GM21526 (cell line): ENCODE measurements at regions not wholly inside any gene's neighbourhood (a gene's known extent, or its start where the extent isn't known, plus 50 kb on each side); places are given as distances from the start of the nearest gene placed in this dataset.

Experiments
- ATAC-seq: cut with Tn5 transposase; IDR thresholded peaks from one replicate; pipeline ENCODE4 v1.9.1; 2021; ENCODE audit warnings: moderate library complexity; ENCODE audit not compliant: unreplicated experiment, low FRiP score

DNA sequence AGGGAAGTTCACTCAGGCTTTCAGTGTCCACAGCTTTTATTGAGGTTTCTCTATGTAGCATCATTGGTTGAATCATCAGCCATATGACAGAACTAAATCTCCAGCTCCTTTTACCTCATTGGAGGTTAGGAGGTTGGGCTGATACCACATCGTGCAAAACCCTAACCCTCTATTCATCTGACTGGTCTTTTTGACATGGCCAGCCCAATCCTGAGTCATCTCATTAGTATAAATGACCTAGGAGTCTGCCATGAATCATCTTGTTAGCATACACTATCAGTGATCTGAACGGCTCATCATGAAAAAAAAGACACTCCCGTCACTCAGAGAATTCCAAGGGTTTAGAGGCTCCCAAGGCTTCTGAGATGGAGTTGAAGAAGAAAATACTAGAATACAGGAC lies 669.8 kb upstream of the POT1 start:
- no peak for ATAC-seq

DNA sequence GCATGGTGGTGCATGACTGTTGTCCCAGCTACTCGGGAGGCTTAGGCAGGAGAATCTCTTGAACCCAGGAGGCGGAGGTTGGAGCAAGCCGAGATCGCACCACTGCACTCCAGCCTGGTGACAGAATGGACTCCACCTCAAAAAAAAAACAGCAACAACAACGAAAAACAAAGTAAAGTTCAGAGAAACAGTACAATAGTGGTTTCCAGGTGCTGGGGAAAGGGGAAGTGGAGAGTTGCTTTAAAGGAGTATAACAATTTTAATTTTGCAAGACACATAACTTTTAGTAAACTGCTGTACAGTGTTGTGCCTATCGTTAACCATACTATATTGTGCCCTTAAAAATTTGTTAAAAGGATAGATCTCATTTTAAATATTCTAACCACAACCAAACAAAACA lies 662.7 kb upstream of the POT1 start:
- ATAC-seq: no peak

DNA sequence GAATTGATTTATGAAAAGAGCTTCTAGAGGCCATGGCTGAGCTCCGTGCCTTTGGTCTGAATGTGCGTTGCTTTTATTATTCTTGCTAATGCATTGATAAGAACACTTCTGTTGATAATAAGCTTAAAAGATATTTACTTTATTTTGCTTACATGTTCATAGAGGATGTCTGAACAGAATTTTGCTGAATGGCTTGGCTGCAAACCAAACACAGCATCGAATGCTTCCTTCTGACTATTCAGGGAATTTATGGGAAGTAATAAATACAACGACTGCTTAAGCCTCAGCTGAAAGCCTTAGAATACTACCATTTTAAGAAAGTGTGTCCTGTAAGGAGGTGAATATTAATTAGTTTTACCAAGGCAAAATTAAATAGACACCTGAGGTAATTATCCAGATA lies 643.5 kb upstream of the POT1 start:
- ATAC-seq: no peak

DNA sequence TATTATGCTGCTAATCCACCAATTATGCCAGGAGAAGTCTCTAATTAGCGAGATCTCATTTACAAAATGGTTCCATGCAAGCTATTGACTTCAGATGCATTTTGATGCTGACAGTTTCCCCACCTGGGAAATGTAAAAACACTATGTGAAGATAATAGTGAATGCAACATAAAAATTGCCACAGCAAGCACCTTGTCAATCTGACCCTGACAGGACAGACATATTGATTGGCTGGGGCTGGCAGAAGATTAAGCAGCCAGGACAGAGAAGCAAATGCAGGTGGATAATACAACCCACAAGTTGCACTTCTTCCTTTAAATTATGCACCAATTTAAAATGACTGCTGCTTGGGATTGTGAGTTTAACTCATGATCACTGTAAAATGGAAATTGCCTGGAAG lies 642.8 kb upstream of the POT1 start:
- ATAC-seq: no peak

DNA sequence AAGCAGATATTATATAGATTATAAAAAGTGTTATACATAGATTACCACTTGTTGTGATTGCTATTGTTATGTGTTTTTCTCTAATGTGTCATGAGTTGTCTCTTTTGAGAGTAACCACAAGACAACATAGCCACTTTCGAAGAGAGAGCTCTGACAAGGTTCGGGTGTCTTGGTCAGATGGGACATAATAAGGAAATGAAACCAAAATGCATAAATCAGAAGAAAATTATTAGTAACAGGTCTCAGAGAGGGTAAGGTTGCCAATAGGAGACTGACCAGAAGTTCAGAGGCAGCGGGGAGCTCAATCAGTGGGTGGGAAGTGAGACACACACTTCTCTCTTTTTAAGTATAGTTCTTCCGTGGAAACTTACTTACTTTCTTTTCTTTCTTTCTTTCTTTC lies 639.2 kb upstream of the POT1 start:
- peak; percentile 99 for ATAC-seq

DNA sequence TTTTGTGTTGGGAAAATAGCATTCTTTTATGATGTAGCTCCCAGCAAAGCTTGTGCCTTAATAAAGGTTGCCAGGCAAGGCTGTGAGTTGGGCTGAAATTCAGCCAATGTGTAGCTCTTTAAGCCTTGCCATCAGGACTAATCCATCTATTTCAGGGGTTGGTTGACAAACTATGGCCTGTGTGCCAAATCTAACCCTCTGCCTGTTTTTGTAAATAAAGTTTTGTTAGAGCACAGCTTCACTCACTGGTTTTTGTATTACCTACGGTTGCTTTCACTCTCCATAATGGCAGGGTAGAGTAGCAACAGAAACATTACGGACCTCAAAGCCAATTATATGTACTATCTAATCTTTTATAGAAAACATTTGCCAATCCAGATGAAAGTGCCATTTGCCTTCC lies 638.1 kb upstream of the POT1 start:
- ATAC-seq: no peak

DNA sequence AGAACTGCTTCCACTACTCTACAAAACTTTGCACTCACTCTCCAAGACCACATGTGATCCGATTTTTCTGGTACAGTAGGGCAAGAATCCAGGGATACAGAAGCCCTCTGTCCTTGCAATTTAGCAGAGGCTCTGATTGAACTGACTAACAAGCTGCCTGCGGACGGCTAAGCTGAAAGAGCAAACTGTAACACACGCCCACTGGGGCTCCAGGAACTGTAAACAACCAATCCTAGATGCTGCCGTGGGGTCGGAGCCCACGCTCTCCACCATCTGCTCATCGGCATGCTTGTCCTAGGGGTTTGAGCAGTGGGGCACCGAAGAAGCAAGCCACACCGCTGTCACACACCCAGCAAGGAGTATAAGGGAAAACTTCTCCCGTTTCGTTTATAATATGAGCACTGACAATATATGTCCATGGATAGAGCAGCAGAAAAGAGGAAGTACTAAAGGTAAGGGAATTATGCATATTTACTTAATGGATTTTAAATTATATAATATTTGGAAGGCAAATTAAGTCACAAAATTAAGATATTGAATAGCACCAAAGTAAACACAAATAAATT lies 634.4 kb upstream of the POT1 start:
- no peak for ATAC-seq

DNA sequence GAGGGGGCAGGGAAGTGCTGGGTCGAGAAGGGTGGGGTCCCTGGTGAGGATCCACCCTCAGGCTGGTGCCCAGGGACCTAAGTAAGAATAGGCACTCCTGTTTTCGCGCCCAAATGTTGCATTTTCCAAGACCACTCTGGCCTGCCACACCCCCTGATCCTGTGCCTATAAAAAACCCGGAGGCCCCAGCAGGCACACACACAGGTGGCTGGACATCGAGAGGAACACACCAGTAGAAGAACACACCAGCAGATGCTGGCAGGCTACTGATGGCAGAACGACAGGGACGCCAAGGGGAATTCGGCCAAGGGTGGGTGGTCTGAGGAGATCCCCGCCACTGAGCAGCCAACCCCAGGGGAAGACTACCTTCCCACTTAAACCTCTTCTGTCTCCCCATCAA lies 633.9 kb upstream of the POT1 start:
- no peak for ATAC-seq

DNA sequence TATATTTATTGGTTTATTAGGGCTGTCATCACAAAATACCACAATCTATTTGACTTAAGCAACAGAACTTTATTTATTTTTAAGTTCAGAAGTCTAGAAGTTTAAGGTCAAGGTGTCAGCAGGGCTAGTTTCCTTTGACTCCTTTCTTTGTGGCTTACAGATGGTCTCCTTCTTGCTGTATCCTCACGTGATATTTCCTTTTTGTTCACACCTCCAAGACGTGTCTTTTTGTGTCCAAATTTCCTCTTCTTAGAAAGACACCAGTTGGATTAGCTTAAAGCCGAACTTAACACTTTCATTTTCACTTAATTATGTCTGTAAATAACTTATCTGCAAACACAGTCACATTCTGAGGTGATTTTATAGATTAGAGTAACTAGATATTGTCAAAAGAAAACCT lies 631.4 kb upstream of the POT1 start:
- no peak for ATAC-seq

DNA sequence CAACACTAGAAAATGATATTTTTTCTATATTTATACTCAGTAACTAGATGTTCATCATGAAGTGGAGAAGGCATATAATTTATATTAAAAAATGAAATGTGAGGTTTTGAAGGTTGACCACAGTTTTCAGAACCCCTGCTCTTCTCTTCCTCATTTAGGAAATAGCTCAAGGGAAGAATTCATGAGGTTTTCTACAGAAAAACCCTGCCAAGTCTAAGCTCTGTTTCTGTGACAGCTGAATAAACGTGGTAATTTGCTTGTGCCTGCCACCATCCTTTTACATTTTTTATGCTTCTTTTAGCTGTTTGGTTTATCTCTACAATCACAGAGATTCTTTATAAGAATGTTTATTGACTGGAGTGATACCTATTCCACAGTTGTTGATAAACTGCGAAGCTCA lies 630.3 kb upstream of the POT1 start:
- ATAC-seq: no peak

DNA sequence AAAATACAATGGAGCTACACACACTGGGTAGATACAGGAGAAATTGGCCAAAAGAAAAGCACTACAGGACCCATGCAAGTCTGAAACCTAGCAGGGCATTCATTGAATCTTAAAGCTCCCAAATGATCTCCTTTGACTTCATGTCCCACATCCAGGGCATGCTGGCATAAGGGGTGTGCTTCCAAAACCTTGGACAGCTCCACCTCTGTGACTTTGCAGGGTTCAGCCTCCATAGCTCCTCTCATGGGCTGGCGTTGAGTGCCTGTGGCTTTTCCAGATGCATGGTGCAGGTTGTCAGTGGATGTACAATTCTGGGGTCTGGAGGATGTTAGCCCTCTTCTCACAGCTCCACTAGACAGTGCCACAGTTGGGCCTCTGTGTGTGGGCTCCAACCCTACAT lies 626.3 kb upstream of the POT1 start:
- no peak for ATAC-seq

DNA sequence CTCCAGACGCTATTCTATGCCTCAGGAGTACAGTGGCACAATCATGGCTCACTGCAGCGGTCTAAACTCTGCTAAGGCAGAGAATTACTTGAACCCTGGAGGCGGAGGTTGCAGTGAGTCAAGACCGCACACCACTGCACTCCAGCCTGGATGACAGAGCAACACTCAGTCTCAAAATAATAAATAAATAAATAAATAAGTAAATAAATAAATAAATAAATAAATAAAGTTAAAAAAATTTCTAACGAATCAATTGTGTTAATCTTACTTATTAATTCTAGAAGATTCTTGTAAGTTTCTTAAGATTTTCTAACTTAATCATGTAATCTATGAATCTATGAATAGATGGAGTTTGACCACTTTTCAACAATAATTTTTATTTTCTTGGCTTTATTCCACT lies 621.4 kb upstream of the POT1 start:
- ATAC-seq: no peak

DNA sequence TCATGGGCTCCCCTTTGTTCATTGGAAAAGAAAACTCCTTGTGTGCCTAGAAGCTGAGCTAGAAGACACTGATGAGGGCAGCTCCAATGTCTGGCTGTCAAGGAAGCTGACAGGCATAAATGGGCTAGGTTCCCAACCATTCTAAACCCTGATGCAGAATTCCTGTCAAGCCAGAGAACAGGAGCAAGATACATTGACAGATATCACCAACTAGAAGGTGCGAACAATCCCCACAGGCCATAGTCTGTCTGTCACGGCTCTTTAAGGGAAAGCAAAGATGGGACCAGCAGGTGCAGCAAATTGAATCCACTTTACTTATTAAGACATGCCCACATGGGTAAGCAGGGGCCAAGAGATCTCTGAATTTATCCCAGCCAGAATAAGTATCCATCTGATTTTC lies 617.9 kb upstream of the POT1 start:
- ATAC-seq: no peak

DNA sequence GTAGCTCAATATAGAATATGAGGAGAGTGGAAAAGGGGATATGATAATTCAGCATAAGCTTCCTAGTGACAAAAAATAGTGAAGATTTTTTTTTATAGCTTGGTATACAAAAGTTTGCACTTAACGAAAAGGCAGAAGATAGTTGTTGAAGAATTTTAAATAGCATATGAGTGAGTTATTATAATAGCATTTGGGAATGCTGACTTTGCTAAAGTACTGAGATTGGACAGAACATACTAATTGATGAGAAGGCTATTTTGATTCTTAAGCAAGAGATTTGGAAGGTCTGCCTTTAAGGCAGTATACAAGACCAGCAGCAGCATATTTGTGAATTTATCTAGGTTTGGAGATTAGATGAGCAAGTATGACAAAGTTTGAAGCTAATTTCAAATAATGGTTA lies 600.9 kb upstream of the POT1 start:
- ATAC-seq: no peak

DNA sequence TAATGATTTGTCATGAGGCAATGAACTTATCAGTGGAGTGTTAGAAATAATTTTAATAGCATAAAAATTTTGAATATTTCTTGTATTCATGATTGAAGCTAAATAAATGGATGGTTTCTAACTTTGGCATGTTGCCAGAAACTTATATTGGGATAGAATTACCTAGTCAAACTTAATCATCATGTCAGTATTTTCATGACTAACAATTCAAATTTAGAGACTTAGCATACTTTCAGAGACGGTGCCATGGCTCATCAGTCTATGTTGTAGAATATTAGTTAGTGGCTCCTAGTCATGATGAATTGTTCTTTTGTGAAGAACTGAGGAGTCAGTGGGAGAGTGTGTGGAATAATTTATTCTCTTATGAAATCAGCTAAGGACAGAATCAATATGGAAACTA lies 599.6 kb upstream of the POT1 start:
- no peak for ATAC-seq

DNA sequence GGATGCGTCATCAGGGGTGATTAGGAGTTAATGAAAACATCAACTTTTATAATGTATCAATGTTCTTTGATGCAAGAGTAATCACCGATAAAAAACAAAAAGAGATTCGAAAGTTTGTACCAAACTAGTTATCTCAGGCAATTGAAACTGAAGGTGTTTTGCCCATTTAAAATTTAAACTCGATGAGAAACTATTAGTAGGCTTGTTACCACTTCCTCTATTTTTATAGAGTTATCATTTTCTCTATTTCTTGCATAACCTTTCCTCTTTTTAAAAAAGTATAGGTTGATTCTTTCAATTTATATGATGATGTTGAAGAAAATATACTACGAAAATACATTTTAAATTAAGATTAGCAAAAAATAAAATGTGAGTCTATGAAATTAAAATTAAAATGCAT lies 597.3 kb upstream of the POT1 start:
- ATAC-seq: no peak

DNA sequence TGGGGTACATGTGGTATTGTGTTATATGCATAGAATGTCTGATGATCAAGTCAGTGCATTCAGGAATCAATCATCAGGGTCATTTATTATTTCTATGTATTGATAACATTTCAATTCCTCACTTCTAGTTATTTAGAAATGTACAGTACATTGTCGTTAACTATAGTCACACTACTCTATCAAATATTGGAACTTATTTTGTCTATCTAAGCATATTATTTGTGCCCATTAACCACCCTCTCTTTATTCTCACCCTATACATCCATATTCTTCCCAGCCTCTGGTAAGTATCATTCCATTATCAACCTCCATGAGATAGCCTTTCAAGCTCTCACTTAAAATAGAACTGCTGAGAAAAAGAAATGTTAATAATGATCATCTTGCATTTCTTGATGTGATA lies 596.5 kb upstream of the POT1 start:
- no peak for ATAC-seq

DNA sequence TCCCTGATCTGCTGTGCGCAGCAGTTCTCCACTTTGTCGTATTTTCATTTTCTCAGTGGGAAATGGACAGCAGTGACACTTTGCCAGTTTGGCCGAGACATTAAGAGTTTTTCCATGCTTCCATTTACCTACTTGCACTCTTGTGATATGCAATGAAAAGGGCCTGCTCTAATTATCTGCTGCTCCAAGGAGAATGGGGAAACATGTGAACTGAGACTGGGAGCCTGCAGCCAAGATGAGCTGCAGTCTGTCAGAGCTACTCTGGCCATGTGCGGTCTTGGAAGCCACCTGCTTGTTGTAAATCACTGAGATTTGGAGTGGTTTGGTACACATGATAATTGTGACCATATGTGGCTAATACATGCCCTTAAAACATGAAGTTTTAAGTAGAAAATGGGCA lies 586.6 kb upstream of the POT1 start:
- ATAC-seq: no peak

DNA sequence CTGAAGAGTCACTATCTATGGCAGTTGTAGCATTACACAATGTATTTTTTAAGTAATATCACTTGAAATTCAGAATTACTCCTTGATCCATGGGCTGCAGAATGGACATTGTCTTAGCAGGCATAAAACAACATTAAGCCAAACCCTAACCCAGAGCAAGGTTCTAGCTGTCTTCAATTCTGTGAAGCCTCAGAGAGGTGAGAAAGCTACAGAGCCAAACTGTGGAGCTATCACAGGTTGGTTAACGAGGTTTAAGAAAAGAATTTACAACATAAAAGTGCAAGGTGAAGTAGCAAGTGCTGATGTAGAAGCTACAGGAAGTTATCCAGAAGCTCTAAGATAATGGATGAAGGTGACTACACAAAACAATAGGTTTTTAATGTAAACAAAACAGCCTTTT lies 582.7 kb upstream of the POT1 start:
- ATAC-seq: no peak

DNA sequence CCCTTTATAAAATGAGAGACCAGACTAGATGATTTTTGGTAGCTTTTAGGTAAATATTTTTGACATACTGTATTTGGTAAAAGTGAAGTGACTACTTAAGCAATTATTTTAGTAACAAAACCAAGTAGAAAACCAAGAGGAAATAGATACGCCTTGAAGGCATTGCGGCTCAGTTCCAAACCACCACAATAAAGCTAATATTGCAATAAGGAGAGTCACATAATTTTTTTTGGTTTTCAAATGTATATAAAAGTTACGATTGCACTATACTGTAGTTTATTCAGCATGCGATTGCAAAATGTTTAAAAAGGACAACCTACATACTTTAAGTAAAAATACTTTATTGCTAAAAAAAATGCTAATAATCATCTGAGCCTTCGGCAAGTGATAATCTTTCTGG lies 581.7 kb upstream of the POT1 start:
- ATAC-seq: no peak

DNA sequence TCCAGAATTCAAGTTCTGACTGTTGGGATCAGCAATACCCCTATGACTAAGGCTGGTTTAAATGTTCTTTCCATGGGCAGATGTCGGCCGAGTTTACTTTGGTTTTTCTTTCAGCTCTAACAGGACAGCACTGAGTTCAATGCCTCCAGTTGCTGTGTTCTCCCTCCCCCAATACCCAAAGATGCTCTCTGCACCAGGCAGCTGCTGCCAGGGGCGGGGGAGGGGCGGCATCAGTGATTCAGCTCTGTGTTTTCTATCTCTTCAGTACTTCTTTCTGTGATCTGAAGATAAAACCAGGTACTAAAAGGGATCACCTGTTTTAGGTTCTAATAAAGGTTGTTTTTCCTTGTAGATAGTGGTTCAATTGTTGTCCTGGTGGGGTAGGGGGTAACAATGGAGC lies 576.7 kb upstream of the POT1 start:
- ATAC-seq: no peak

DNA sequence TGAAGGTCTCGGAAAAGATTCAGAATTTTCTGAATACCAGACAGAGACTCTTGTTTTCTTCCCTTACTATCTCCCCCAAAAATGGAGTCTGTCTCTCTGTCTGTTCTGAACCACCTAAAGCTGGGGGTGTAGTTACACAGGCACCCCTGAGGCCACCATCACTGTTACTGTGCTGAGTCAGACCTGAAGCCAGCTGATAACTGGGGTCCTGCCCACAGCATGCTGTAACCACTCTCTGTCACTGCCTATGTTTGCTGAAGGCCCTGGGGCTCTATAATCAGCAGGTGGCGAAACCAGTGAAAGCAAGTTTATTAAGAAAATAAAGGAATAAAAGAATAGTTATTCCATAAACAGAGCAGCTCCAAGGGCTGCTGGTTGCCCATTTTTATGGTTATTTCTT lies 575.2 kb upstream of the POT1 start:
- no peak for ATAC-seq

DNA sequence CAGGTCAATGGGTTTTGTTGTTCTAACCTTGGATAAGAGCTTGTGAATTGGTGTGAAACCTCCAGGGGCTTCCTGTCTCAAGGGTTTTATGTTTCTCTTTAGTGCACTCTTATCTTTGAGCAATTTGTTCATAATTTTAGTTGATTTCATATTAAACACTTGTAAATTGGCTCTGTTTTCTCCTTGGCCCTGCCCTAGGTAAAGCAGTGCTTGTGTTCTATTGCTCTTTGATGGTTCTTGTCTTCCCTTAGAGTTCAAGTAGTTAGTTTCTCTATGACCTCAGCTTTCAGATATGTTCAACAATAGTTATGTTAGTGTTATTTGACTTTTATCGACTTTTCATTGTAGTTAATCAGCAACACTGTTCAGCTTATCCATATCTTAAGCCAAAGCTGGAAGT lies 566.4 kb upstream of the POT1 start:
- no peak for ATAC-seq

DNA sequence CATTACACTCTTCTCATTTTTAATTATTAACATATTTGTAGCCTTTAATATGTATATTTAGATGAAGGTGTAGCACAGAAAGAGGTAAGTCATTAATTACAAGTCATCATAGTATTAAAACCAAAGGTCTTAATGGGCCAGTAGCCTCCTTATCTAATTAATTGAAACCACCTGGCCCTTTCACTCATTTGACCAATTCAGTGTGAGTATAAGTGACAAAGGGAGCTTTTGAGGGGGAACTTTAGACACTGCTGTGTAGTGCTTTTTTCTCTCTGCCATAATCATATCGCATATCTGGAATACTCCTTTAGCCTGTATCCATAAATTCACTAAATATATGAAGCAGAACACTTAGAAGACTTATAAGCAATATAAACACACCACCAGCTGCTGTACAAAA lies 562.9 kb upstream of the POT1 start:
- ATAC-seq: no peak
